ENCODE measurements at regions not wholly inside any gene's neighbourhood (a gene's known extent, or its start where the extent isn't known, plus 50 kb on each side); places are given as distances from the start of the nearest gene placed in this dataset.

DNA sequence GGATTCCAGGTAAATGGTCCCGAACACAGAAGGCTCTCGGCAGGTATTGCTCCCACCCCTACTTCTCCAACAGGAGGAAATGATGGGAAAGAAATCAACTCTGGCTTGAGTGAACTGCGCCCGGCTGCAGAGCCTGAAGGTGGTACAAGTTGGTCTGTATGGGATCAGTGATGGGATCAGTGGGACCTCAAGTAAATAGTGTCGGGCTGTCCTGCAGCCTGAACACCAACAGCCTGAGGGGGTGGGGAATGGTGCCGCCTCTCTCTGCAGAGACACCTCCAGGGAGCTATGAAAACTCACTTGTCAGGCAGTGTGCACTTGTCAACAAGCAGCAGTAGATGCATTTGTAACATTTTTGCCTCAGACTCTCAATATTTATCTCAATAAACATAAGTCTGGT lies 183.5 kb downstream of the MATN1 start:
- no peak for ATAC-seq (ENCODE audit: insufficient read depth, low FRiP score)
- no peaks in the 10 kb centered on the region for H3K4me1 ChIP-seq (ENCODE audit: control insufficient read depth in 5 of 5, insufficient read depth in 5 of 5, low read length in 5 of 5)
- no peaks in the 10 kb centered on the region for H3K36me3 ChIP-seq (ENCODE audit: control insufficient read depth in 4 of 4, insufficient read depth in 4 of 4, low read length in 4 of 4)
- 78 to 84% methylated on average over 6 of the region's 6 CpGs for WGBS, 2 donors
- TF ChIP-seq, protein P1, sequence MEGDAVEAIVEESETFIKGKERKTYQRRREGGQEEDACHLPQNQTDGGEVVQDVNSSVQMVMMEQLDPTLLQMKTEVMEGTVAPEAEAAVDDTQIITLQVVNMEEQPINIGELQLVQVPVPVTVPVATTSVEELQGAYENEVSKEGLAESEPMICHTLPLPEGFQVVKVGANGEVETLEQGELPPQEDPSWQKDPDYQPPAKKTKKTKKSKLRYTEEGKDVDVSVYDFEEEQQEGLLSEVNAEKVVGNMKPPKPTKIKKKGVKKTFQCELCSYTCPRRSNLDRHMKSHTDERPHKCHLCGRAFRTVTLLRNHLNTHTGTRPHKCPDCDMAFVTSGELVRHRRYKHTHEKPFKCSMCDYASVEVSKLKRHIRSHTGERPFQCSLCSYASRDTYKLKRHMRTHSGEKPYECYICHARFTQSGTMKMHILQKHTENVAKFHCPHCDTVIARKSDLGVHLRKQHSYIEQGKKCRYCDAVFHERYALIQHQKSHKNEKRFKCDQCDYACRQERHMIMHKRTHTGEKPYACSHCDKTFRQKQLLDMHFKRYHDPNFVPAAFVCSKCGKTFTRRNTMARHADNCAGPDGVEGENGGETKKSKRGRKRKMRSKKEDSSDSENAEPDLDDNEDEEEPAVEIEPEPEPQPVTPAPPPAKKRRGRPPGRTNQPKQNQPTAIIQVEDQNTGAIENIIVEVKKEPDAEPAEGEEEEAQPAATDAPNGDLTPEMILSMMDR (IDR thresholded peaks at IDR 0.05; ENCODE audit: control extremely low read depth, extremely low read depth) = no peak
- H3K27me3 ChIP-seq (ENCODE audit: control insufficient read depth in 3 of 3, insufficient read depth in 3 of 3, low read length in 2 of 3) = no peaks in the 10 kb centered on the region
- no peak overlapping the region for H3K4me3 ChIP-seq
- H3K9me3 ChIP-seq (ENCODE audit: control insufficient read depth in 4 of 4, insufficient read depth in 3 of 4, low read length in 3 of 4) = peaks cover 0 to 5% (median 0%) of the 10 kb centered on the region in 4 donors
- no peak overlapping the region for H3K9ac ChIP-seq (ENCODE audit: insufficient read depth in 1 of 2, low read length in 2 of 2)
- H3K27ac ChIP-seq (ENCODE audit: low read depth in 1 of 2, low read length in 1 of 2) = no peak overlapping the region
- DNase-seq = no peak

DNA sequence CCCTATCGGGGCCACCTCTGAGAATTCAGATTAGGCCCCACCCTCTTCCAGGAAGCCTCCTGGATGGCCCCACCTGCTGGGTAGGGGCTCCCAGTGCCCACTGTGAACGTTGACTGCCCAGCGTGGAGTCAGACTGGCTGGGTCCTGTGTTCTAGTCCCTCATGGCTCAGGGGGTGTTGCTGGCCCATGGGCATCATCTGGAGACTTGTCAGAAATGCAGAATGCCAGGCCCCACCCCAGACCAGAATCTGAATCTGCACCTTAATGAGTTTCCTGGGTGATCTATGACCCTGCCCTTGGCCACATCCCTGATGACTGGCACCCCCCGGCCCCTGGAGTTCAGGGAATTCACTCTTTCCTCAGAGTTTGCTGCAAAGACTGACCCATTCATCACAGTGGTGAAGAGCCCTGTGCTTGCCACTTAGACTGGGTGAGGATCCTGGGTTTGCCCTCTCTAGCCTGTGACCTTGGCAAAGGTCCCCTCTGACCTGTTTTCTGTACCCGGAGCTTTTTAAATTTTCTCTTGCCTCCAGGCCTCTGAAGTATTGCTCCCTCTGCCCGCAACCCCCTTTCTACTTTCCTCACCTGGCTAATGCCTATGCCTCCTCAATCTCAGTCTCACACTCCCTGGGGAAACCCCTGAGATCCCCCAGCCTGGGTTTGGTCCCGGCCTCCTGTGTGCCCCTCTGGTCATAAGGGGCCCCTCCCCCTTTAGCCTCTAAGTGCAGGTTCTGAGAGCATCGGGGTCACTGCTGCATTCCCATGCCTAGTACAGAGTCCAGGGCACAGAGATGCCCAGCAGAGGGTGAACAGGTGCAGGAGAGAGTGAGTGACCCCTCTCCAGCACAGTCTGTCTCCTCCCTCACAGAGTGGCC lies 184.2 kb downstream of the MATN1 start:
- no peak for ATAC-seq (ENCODE audit: insufficient read depth, low FRiP score)
- Histone ChIP-seq H3K4me1 (ENCODE audit: control insufficient read depth in 5 of 5, insufficient read depth in 5 of 5, low read length in 5 of 5) (no peaks in the 10 kb centered on the region), H3K36me3 (ENCODE audit: control insufficient read depth in 4 of 4, insufficient read depth in 4 of 4, low read length in 4 of 4) (no peaks in the 10 kb centered on the region), H3K9ac (ENCODE audit: insufficient read depth in 1 of 2, low read length in 2 of 2) (no peak overlapping the region), H3K27ac (ENCODE audit: low read depth in 1 of 2, low read length in 1 of 2) (no peak overlapping the region), H3K4me3 (no peak overlapping the region), H3K9me3 (ENCODE audit: control insufficient read depth in 4 of 4, insufficient read depth in 3 of 4, low read length in 3 of 4) (peaks cover 0 to 3% (median 0%) of the 10 kb centered on the region in 4 donors), H3K27me3 (ENCODE audit: control insufficient read depth in 3 of 3, insufficient read depth in 3 of 3, low read length in 2 of 3) (no peaks in the 10 kb centered on the region)
- whole genome bisulfite sequencing, 2 donors = 67 to 71% methylated on average over 8 of the region's 8 CpGs
- TF ChIP-seq, protein P1 (IDR thresholded peaks at IDR 0.05; ENCODE audit: control extremely low read depth, extremely low read depth) = no peak
- no peak for DNase-seq

DNA sequence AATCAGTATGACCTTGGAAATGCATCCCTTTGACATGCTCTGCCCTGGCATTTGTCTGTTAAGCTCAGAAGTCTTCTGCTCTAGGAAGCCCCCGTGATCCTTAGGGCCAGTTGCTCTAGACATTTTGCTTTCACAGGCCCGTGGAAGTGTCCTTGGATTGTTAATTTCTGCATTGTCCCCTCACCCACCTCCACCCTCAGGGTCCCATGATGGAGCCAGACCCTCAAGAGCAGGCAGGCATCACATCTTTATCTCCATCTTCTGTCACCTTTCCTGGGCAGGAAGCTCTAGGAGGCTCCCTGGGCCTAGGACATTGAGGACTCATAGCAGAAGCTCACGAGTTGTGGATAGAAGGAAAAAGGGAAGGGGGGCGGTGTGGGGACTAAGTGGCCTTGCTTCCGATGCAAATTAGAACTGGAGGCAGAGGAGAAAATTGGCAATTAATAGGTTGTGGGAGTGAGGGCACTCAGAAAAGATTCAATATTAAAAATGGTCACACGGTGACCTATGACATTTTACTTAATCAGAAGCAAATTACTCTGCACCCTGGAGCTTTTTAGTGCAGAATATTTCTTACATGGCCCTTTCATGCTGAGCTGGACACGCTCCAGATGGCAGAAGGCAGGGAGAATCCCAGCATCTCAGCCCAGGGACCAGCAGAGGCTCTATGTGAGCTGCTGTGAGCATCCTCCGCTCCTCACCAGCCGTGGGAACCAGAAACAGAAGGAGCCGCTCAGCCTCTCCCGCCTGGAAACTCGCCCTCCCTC lies 185.0 kb downstream of the MATN1 start:
- WGBS, 2 donors = 71 to 76% methylated on average over 12 of the region's 12 CpGs
- Histone ChIP-seq H3K9me3 (ENCODE audit: control insufficient read depth in 4 of 4, insufficient read depth in 3 of 4, low read length in 3 of 4) (peaks cover 0 to 3% (median 0%) of the 10 kb centered on the region in 4 donors), H3K4me1 (ENCODE audit: control insufficient read depth in 5 of 5, insufficient read depth in 5 of 5, low read length in 5 of 5) (no peaks in the 10 kb centered on the region), H3K27ac (ENCODE audit: low read depth in 1 of 2, low read length in 1 of 2) (no peak overlapping the region), H3K36me3 (ENCODE audit: control insufficient read depth in 4 of 4, insufficient read depth in 4 of 4, low read length in 4 of 4) (no peaks in the 10 kb centered on the region), H3K9ac (ENCODE audit: insufficient read depth in 1 of 2, low read length in 2 of 2) (no peak overlapping the region), H3K27me3 (ENCODE audit: control insufficient read depth in 3 of 3, insufficient read depth in 3 of 3, low read length in 2 of 3) (no peaks in the 10 kb centered on the region), H3K4me3 (no peak overlapping the region)
- TF ChIP-seq, protein P1 (IDR thresholded peaks at IDR 0.05; ENCODE audit: control extremely low read depth, extremely low read depth) = no peak
- no peak for ATAC-seq (ENCODE audit: insufficient read depth, low FRiP score)
- DNase-seq = no peak
